Globus pallidus (tissue), 1 donor: ENCODE measurements at regions not wholly inside any gene's neighbourhood (a gene's known extent, or its start where the extent isn't known, plus 50 kb on each side); places are given as distances from the start of the nearest gene placed in this dataset.

Source experiments
- DNase-seq: peaks from one replicate; pipeline ENCODE4 v3.0.0-alpha.2; 2015; ENCODE audit warnings: low spot score

DNA sequence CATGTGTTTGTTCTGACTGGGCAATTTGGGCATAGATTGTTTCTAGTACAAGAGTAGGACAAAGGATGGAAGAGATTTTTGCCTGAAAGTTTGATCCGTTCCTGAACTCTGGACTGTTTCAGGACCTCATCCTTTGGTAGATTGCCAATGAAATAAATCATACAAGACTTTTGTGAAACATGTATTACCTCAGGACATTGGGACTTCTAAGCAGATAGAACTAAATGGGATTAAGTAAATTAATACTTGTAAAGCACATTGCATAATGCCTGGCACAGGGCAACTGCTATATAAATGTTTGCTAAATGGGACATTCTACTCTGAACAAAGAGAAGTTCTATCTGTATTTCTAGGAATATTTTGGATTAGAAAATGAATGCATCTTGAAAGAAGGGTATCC is 164.8 kb upstream of the RPS6KA3 start:
- no peak for DNase-seq

DNA sequence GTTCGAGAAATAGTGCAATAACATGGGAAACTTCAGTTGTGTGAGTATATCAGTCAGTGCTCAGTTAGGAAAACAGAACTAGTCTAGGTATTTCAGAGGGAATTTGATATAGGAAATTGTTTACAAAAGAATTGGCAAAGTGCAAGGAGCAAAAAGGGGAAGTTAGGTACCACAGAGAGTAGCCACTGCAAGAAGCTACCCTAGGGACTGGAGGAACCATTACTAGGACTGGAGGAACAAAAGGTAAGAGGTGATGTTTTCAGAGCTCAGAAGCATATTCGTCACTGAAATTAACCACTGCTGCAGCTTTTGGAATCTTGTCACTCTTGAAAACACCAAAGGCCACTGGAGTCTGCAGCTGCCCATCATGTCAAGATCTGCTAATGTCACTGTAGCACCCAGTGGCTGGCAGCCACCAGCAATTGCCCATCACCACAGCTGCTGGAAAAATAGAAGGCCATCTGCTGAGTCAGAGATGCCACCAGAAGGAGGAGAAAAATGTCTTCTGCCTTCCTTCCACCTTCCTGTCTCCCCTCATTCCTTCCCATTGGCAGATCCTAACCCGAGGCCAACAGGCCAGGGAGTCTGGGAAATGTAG is 160.6 kb upstream of the RPS6KA3 start:
- DNase-seq: no peak

DNA sequence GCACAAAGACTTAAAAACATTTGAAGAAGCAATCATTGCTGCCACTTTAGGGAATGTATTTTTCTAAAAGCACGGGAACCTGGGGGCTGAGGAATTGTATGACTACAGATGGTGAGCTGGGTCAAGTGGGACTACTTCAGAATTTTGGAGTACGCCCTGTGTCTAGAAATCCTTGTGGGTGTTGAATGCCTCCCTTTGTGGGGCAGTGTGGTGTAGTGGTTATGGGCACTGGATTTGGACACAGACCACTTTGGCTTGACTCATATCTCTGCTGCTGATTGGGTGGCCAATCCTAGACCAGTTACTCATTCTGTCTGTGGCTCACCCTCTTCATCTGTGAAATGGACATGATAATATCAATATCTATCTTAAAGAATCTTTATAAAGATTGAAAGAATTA is 155.0 kb upstream of the RPS6KA3 start:
- DNase-seq: no peak

DNA sequence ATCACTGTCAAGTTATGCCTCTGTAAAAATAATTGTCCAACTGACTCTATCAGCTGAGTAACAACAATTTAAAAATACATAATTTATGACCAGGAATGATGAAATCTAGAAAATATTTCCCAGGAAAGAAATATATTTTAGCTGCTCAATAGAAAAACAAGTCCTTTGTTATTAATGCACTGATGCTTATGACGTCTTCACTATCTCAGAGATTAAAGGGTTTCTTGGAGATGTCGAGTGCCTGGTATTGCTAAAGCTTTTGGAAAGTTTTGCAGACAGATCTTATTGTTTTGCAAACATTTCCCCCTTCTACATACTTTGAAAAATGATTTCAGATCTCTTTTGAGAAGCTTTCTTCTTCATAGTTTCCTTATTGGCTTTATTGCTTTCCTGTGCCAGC is 154.6 kb upstream of the RPS6KA3 start:
- no peak for DNase-seq

DNA sequence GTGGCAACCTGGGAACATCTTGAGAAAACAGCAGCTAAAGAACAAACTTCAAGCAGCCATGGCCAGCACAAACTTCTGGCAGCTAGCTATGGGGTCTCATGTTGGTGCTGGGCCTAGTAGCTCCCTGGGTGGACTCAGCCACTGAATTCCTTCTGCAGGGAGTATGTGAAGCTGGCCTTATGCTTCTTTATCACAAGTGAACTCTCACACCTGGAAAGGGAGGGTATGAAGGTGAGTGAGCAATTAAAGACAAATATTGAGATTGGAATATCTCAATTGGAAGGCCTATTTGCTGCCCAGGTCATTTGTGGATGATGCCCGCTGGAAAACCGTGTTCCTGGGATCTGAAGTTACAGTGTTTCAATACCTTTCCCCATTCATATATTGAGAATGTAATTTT is 153.3 kb upstream of the RPS6KA3 start:
- no peak for DNase-seq

DNA sequence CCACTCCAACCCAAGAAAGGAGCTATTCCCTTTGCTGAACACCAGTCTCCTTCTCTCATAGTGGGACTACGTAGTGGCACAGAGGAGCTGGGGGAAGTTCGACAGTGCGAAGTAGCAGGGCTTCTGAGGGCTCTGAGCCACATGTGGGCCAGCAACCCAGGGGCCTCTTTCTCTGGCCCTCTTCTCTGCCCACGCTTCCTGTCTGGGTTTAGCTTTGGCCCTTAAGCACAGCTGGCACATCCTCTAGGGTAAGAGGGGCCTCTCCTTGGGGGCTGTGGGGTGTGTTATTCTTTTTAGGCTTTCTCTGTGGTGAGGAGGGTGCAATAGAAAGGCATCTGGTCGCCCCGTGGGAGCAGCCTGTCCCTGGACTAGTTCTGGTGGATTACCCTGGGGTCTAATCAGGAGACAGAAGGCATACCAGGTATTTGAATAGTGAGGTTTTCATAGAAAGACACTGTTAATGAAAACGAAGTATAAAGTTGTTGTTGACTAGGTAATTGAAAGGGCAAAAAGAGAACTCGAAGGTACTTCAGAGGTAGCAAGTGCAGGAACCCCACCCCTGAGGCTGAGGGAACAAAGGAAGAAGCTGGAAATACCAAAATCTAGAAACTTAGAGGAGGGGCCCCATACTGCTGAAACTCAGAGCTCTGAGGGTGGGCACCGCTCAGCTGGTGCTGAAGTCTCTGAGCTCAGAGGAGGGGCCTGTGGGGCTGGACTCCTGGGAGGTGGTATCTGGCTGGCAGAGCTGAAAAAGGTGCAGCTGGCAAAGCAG is 151.9 kb upstream of the RPS6KA3 start:
- DNase-seq: peak; percentile 2

DNA sequence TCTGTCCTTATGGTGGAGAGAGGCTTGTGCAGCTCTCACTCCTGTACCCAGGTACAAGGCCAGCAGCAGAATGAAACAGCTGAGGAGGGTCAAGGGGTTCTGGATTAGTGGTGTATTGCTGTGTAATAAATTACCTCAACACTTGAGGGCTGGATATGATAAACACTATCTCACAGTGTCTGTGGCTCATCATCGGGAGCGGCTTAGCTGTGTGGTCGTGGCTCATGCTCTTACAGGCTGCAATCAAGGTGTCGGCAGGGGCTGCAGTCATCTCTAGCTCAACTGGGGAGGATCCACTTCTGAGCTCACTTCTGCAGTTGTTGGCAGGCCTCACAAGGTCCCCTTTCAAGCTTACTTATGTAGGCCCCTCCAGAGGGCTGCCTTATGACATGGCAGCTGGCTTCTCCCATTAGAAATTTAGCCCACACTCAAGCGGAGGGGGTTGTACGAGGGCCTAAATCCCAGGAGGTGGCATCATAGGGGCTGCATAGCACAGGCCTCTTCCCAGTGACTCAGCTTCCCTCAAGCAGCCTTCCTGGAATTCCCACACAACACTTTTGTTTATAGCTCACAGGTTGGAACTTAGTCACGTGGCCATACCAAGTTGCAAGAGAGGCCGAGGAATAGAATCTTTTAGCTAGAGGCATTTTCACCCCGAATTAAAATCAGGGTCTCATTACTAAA is 148.2 kb upstream of the RPS6KA3 start:
- no peak for DNase-seq

DNA sequence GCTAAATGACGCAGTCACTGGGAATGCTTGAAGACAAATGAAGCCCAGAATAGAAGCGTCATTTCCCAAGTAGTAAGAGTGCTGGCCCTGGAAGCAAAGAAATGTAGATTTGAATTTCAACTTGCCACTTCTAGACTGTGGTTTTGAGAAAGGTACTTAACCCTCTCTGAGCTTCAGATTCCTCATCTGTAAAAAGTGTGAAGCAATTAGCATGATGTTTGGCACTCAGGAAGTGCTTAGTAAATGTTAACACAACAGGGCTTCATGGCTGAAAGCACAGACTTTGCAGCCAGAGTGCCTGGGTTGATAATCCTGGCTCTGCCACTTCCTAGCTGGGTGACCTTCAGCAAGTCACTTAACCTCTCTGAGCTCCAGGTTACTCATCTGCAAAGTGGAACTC is 147.4 kb upstream of the RPS6KA3 start:
- no peak for DNase-seq

DNA sequence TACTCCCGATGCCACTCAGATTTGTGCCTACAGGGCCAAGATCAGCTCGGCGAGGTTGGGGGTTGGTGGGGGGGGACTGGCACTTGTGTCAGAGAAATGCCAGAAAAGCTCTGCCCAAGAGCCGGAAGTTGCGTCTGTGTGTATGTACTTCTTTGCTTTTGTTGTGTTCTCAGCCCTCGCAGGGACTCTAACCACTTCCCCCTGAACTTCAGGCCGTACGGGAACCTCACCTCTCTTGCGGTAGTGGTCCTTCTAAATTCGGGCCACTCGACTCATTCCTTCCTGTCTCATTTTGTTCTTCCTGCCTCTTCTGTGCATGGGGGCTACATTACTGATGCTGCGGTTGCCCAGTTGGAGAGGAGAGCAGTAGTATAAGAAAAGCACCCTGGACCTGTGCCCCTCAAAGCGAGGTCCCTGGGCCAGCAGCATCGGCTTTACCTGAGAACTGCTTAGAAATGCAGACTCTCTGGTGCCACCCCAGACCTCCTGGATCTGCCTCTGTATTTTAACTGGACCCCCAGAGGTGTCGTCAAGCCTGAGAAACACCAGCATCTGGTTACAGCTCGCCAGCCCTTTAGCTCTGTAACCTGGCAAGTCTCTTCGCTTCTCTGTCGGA is 146.3 kb upstream of the RPS6KA3 start:
- DNase-seq: peak; percentile 6

DNA sequence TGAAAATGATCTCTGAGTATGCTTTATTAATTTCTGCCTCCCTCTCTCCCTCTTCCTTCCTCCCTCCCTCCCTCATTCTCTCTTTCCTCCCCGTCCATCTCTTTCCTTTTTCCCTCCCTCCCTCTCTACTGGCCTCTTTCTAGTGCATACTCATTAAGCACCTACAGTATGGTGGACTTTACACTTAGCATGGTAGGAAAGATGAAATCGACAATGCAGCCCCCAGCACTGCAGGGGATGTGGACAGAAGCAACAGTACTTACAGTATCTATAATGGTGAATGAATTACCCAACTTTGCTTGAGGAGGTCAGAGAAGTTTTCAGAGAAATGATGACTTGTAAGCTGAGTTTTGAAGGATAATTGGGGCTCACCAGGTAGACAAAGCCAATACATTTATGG is 143.8 kb upstream of the RPS6KA3 start:
- no peak for DNase-seq

DNA sequence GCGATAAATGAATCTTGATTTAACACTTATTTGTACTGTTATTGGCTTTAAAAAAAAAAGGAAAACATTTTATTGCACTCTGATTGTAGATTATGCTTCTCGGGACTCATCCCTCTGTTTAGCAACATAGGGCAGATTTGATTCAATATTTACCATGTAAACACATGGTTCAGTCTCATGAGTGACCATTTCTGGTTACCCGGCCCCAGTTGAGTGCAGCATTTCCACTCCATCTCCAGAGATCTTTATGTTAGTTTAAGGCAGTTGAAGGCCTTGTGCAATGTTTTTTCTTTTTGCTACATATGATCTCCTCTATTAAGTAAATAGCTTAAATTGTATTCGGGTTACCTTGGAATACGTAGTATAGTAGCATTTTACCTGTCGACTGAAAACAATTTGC is 143.3 kb upstream of the RPS6KA3 start:
- DNase-seq: no peak

DNA sequence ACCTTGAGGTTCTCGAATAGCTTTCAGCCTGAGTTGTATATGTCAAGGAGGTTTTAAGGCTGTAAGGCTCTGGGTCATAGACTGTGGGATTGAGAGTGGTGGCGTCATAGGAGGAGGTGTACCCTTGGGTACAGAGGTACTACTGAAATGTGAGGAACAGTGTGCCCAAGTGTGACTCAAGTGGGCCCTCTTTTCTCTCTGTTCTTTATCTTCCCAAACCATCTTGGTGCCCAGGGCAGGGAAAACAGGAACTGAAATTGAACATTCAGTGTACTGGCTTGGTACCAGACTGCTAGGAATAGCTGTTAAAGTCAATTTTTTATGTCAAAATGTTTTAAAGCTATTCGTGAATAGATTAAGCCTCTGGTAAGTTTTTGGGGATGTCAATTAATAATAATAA is 136.2 kb upstream of the RPS6KA3 start:
- DNase-seq: peak; percentile 5

DNA sequence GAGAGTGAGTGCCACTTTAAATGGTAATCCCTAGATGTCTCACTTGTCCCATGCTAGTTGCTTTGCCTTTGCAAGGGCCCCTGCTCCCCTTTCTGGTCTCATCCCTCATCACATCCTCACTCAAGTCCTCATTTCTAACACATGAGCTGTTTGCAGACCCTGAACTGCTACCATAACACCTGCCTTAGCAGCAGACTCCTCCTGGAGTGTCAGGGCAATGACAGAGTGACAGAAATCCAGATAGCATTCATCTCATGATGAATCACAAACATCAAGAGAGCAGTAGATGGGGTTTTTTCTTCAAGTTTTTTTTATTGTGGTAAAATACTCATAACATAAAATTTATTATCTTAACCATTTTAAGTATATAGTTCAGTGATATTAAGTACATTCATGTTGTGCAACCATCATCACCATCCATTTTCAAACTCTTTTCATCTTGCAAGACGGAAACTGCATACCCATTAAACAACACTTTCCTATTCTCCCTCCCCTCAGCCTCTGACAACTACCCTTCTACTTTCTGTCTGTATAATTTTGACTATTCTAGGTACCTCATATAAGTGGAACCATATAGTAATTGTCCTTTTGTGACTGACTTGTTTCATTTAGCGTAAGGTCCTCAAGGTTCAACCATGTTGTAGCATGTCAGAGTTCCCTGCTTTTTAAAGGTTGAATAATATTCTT is 133.2 kb upstream of the RPS6KA3 start:
- DNase-seq: no peak

DNA sequence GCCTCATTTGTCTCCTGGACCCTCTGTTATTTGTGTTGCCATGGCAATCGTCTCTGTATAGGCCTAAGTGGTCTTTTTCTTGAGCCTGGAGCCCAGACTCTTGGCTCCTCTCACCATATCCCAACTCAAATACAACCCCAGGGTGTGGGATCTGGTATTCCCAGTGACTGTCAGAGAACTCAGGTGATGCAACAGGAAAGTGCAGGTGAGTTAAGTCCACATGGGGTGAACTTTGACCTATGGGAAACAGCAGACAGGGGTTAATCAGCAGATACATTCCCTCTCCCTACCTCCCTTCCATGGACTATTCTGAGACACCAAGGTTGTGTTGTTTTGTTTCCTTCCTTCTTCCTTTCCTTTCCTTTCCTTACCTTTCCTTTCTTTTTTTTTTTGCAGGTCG is 130.9 kb upstream of the RPS6KA3 start:
- no peak for DNase-seq

DNA sequence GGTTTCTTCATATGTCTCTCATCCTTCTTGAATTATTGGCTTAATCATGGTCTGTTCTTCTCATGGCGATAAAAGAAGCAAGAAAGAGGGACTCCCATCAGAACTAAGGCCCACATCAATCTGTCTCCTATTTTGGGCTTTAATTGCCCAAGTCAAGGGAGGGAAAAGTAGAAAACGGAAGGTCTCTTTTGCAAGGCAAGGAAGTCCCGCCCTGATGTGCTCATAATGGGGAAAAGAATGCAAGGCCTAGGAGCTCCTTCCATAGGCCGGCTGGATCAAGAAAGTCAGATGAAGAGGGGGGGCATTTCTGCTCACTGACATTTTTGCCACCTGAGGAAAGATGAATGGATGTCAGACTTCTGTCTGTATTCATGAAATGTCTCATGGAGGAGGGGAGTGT is 127.7 kb upstream of the RPS6KA3 start:
- no peak for DNase-seq

DNA sequence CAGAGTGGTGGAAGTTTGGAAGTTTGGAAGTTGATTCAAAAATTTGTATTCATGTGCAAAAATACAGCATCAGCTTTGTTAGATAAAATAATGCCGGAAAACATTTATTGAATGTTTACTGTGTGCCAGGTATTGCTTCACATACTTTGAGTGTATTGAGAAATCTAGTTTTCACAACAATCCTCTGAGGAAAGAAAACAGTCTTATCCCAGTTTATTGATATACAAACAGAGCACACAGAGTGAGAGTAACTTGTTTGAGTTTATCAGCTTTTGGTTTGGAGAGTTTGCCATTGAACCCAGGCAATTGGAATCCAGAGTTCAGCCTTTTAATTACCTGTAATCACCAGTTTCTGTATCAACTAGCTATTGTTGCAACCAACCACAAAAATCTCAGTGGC is 127.2 kb upstream of the RPS6KA3 start:
- DNase-seq: no peak

DNA sequence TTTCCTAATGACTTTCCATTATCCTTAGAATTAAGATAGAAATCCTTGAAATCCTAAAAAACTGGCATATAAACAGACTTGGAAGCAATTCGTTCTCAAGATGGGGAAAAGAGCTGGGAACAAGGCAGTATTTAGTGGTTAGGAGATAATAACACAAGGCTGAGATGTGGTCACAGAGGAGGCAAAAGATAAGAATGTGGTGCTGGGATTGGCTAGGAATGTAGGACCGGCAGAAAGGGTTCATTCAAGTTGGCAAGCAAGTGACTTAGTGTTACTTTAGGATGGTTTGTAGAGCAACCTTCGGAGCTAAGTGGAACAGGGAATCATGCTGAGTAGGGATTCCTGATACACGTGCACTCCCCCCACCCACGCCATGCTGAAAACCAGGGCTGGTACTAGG is 121.9 kb upstream of the RPS6KA3 start:
- DNase-seq: no peak

DNA sequence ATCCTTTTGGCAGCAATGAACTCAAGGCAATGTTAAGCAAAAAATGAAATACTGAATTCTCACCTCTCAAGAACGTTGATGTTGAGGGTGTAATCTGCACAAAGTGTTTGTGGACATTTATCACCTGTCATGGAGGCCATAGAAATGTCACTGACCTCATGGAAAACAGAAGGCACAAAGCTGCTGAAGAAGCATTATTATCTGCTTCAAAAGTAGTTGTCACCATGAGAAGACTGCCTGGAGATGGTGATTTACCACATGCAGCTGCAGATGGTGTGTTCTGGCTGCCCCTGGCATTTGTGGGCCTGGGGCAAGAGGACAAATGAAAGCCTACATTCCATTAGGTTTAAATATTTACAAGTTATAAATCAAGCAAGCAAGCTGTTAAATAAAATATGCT is 116.8 kb upstream of the RPS6KA3 start:
- no peak for DNase-seq

DNA sequence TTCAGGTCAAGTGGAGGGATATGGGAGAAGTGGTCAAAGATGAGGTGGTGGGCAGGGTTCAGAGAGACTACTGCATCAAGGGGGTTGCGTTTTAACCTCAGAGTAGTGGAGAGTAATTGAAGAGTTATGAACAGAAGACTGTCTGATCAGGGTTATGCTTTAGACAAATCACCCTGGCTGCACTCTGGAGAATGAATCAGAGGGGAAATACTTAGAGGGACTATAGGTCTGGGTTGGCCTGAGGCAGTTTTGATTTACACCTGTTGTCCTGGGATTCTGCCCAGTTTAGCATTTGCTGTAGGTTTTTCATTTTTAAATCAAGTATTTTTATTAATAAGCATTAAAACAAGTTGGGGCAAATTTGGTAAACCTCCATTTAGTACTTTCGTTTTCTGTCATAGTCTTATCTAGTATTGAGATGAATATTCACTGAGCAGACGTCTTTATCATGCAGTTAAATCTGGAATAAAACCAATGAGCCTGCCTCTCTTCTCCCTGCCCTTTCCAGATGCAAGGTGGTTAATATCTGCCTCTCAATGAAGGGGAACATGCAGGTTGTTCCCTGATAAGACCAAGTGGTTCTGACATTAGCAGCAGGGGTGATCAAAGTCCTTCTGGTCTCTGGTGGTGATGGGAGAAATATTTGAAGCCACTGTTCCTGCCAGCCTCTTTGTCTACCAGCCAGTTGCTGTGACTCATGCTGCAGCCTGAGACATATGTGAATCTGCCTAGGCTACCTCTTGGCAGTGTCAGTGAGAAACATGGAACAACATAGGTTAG is 116.0 kb upstream of the RPS6KA3 start:
- DNase-seq: no peak

DNA sequence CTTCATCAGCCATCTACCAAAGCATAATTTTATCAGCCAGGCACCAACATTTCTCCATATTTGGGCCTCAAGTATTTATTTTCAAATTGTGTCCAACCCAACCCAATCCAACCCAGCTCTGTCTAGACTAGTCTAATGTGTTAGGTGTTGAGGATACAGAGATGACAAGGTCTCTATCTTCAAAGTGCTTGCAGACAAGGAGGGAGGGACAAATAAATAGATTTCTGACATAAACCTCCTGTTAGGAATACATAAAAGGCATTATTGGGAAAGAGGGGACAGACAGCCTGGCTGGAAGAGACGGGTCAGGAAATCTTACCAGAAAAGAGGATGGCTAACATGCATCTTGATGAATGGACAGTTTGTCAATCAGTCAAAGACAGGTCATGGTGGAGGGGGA is 115.4 kb upstream of the RPS6KA3 start:
- DNase-seq: no peak

DNA sequence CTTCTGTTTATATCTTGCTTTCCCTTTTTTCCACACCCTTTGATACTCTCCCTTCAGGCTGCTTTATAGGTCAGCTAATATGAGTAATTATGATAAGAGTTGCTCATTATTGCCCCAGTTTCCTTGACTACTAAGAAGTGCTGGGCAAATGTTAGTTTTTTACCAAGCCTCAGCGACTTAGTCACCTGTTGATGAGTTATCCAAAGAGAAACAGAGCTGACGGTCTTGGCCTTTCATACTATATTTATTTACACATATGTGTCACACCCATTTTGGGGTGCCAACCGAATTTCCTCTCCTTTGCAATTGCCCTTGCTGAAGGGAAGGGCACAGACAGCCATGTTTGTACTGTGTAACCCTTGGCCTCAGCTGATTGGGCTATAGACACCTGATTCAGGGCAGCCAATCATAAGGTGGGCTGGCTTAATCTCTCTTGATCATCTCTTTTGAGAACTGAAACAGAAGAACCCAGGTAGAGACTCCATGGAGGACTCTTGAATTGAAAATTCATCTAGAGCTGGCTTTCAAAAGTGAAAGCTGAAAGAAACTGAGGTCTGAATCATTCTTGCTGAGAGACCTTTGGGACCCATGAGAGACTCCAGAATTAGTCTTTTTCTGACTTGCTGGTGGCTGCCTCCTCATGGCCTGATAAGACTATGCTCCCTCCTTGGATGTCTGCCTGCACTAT is 111.7 kb upstream of the RPS6KA3 start:
- no peak for DNase-seq
